Body of pancreas (tissue), 4 donors: ENCODE measurements at regions not wholly inside any gene's neighbourhood (a gene's known extent, or its start where the extent isn't known, plus 50 kb on each side); places are given as distances from the start of the nearest gene placed in this dataset.

ENCODE experiments used
- CTCF ChIP-seq, 7 experiments: fragments of 450-650 bp in 4 of 7; fragments of 200-600 bp in 3 of 7; sonication (generic) in 3 of 7; IDR thresholded peaks; one replicate each; pipeline ENCODE4 v1.5.1; 2016 to 2019; ENCODE audit warnings: antibody characterized with exemption in 7 of 7
- POLR2A ChIP-seq, 3 donors: fragments of 450-650 bp; IDR thresholded peaks; one replicate each; pipeline ENCODE4 v1.6.1; 2016; ENCODE audit warnings: antibody characterized with exemption in 3 of 3, mild to moderate bottlenecking in 2 of 3

DNA sequence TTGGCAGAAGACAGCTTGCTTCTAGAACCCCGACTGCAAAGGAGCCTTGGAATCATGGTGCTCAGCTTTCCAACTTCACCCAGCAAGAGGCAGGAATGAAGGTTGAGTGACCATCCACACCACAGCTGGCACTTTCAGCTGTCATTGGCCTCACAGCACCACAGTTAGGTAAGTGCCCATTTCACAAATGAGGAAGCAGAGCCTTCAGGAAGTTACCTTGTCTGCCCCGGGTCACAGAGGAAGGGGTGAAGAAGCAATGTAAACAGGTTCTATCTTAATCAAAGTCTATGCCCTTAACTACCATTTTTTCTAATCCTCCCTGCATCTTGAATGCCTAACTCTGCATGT, 156.0 kb downstream of the GLUL start:
- no peak for TF ChIP-seq POLR2A (IDR thresholded peaks at IDR 0.05)
- TF ChIP-seq CTCF (IDR thresholded peaks at IDR 0.05), result no peak
